Inflammatory macrophage treated with lipopolysaccharide for 4 hours (primary cell): ENCODE measurements at regions not wholly inside any gene's neighbourhood (a gene's known extent, or its start where the extent isn't known, plus 50 kb on each side); places are given as distances from the start of the nearest gene placed in this dataset.

Experiments used
- DNase-seq: peaks from one replicate; pipeline ENCODE4 v3.0.0-alpha.2; 2020

DNA sequence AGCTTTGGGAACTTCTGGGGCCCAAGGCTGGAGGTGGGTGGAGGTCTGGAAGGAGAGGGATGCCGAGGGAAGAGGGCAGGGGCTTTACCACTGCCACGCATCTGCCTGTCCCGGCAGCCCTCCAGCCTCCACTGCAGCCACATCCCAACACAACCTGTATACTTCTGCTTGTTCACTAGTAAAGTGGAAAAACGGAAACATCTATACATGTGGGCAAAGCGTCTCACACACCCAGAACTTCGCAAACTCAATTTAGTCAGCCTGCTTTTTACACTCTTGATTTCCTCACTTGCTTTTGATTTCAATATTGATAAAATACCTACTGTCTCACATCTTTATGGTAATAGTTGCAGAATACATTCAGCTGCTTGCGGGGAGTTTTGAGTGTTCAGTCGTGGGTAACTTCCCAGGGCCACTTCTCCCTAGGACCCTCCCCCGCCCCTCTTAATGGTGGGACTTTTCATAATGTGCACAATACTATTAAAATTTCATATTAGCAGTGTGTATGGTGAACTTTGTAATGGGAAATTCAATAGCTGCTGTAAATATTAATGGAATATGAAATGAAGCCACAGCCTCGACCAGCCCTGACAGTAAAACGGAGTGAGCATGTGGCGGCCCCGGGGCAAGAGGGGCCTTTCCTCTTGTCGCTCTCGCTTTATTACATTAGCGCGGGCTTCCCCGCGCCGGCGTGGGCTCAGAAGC, 85.2 kb downstream of the NR2F2 start:
- no peak for DNase-seq

DNA sequence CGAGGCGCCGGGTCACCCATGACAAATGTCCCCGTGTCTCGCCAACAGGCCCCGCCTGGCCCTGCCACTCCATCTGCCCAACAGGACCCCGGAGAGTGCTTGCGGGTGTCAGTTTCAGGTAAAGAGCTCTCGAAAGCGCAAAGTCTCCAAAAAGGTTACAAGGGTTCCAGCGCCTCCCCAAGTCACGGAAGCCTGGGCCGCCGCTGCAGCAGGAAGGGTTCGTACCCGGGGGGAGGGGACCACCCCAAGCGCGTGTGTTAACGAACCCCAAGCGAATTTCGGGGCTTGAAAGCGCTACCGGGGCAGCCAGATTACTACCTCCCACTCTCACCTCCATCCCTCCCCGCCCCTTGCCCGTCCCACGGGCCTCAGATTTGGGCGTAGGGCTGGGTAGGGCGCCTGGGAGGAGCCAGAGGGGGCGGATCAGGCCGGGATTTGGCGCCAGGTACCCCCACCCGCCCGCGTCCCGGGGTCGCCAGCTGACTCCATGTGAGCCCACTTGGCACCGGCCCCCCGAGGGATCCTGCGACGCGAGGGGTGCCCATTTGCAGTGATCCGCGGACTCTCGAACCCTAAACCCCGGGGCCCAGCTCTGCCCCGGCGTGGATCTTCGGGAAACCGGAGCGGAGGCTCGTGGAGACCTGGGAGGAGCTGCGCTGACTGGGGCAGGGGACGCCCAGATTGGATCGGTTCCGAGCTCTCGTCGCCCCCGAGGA, 85.9 kb downstream of the NR2F2 start:
- DNase-seq: no peak

DNA sequence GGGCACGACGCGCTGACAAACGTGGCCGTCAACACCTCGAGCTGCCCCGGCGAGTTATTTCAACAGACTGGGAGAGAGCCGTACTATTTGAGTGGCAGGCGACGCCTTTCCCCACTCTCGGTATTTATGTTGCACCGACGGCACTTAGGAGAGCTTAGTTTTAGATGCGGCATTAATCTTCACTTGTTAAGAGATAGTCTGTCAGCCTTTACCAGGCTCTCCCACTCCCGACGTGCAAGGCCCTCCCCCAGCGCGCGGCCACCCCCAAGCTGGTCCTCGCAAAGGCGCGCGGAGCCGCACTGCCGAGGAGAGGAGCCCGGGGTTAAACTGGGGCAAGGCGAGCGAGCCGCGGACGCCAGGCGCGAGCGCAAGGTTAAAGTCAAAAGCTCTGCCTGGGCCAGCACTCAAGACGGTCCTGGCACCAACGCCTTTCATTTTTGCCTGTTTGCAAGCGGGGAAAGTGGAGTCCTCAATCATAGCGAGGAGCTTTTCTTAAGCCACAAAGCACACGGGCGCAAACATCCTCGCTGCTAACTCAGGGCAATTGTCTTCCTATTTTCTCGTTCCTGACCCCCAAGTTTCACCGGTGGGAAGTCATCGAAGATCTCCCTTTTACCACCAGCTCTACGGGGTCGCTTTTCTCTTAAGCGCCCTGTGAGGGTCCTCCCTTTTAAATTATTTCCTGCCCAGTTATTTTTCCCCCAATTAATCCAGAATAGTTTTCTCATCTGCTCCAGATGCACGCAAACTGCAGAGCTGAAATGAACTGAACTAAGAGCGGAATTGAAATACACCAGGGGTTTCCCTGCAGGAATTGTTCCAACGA, 86.6 kb downstream of the NR2F2 start:
- no peak for DNase-seq

DNA sequence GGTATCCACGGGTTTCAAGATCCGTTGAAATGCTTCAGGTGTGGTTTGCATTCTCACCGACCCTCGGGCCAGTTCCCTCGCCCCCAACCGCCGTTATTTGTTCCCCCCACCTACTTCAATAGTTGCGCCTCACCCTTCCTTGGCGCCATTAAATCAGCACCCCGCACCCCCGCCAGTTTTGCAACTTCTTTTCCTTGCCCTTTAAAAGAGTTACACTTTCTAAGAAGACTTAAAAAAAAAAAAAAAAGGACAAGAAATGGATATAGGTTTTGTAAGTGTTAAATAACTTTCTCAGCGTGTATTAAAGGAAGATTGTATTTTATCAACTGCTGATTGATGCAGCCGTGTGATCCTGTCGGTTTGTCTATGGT, 87.2 kb downstream of the NR2F2 start:
- no peak for DNase-seq

DNA sequence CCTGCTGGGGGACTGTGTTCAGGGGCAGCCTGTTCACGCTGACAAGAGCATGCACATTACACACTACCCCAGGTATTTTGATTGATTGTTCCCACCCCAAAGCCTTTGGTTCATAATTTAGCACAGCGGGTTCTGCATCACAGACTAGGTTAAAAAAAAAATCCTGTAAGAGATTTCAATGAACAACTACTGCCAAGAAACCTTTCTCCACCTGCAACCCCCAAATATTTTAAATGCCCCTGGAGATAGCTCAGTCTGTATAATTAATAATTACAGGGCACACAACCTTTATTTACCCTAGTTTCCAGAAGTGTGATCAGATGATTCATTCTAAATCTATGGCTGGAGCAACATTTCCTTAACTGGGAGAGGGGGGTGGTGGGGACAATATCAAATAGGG, 87.6 kb downstream of the NR2F2 start:
- no peak for DNase-seq

DNA sequence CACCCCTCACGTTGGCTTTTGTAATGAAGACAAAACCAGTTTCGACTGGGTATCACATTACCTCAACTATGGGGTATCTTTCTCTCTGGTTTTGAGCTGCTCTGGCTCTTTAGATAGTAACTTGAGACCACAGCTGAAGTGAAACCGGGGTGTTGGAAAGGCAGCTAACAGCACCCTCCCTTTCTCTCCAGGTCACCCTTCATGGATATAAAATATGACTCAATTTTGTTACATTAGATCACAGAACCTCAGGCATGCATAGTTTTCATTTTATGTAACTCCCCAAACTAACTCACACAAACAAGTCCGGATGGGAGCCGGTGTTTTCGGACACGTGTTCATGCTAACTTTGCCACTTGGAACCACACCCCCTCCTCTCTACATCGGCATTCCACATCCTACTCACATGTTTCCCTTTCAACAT, 90.7 kb downstream of the NR2F2 start:
- no peak for DNase-seq

DNA sequence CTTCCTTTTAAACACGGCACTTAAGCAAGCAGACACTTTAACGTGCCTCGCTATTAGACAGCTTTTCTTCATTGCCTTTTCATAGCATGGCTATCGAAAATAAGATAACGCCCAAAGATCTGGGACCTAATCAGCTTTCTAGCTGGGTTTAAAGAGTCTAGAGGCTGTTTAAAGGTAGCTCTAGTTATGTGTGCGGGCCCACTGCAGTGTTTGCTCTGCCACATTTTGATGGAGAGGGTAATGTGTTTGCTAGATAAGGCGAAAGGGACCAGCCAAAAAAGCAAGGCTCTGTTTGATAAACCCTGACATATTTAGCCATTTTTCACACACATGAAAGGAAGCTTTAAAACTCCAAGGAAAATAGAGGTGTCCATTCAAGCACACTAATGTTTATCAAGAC, 91.6 kb downstream of the NR2F2 start:
- DNase-seq: no peak

DNA sequence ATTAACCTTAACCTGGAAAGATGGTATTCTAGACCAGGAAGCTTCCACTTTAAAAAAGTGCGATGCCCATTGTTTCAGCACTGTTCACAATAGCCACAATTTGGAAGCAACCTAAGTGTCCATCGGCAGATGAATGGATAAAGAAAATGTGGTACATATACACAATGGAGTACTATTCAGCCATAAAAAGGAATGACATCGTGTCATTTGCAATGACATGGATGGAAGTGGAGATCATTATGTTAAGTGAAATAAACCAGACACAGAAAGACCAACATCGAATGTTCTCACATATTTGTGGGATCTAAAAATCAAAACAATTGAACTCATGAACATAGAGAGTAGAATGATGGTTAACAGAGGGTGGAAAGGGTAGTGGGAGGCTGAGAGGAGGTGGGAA, 94.2 kb downstream of the NR2F2 start:
- no peak for DNase-seq

DNA sequence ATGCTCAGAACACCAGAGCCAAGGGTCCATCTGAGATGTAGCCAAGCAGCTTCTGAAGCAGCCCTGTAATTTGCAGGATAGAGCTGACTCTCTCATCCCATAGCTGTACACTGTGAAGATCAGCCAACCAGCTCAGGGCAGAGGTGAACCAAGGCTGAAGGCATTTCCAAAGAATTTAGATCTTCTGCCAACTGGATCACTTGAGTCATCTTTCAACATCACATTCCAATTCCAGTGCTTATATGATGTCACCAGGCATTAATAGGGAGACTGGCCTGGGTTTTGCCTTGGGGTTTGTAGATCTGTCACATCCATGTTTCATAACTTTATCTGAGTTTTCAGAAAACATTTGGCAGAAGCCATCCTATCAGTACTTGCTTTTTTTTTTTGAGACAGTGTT, 98.2 kb downstream of the NR2F2 start:
- no peak for DNase-seq

DNA sequence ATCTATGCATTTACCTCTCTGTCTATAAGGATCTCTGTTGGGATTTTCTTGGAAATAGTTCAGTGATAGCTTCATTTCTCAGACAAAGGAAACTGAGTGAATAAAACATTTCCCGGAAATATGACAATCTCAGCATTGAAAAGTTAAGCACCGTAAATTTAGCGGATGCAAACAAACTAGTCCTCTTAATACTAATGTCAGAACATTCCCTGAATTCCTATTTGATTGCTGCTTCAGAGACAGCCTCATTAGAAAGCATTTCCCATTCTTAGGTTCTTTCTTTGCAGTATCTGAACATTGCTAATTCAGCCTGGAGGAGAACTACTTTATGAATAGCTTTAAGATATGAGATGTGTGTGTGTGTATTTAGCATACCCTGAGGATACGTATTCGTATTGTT, 101.3 kb downstream of the NR2F2 start:
- DNase-seq: no peak

DNA sequence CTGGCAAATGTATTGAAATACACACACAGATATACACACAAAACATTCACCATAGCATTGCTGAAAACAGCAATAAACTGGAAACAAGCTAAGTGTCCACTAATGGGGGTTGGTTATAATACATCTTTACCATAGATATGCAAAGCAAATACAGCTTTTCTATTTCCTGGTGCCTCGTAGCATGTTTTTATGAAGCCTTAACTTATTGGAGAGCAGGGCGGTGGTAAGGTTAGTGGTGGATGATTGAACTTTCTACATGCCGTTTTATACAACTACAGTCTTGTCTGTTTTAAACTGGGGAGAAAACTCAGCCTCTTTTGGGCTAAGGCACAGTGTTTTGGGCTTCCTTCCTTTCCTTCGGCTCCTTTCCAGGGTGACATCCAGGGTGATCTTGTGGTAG, 104.5 kb downstream of the NR2F2 start:
- DNase-seq: no peak

DNA sequence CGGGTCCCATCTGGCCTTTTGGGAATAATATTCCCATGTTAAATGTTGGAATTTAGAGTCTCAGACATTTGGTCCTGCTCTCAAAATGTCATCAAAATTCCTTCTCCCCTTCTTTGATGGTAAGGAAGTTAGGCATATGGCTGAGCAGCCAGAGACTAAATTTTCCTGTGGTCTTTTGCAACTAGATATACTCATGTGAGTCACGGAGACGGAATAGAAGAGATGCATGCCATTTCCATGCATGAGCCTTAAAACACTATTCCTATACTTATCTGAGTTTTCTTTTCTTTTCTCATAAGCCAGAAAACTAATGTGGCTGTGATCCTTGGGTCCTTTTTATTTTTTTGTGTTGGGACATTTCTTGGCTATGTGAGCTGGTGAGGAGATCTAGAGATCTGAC, 105.3 kb downstream of the NR2F2 start:
- DNase-seq: no peak

DNA sequence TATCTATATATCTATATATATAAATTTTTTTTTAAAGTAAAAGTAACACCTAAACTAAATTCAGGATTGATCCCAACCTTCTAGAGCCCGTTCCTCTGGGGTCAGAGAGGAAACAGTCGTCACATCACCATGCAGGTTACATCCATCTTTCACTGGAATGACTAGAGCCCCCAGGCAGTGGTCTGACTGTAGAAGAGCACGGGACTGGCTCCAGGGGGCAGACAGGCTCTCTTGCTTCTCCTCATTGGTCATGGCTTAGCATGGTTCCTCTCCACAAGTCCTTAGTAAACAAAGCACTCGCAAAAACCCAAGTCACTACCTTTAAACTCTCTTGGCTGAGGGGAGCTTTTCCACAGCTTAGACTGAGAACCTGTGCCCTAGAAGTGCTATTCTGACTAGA, 110.5 kb downstream of the NR2F2 start:
- DNase-seq: no peak

DNA sequence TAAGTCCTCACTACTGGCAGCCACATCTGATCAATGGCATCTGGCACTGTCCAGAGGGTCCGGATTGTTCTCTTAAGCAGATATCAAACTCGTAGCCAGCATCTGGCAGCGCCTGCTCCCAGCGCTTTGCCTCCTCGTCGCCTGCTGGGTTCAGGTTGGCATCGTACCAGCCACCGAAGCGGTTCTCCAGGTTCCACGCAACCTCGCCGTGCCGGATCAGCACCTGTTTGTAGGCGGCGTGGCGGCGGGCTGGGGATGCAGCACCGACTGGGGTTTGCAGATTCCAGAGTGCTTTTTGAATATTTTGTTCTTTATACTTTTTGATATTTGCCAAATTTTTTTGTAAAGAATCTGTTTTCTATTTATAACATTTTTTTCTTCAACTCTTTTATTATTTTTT, 111.6 kb downstream of the NR2F2 start:
- DNase-seq: no peak

DNA sequence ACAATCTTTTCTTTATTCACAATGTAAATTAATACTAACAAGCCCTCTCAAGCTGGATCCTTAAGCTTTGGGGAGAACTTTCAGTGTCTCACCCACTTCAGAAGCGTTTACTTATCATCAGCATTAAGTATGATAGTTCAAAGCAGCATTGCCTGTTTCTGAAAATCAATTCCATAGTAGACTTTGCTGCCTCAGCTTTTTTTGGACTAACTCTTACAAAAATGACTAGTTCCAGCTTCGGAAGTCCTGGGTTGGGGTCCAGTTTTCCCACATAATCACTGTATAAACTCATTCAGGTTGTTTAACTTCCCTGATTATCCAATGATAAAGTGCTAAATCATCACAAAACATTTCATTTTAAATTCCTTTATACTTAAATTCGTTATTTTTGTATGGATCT, 114.4 kb downstream of the NR2F2 start:
- DNase-seq: no peak

DNA sequence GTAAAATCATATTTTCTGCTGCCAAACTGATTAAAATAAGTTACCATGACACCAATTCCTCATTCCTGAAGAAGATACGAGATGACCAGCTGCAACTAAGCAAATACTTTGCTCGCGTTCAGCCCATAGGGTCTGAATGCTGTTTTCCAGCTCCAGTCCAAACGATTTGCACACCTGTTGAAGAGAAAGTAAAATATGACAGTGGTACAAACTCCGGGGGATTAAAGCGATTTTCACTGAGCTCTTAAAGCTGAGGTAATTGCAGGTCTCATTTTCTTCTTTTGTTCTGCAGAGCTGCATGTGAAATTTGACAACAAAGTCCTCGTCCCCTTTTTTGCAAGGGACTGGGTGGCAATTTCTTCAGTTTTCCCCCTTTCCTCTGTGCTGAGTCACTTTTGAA, 118.4 kb downstream of the NR2F2 start:
- DNase-seq: no peak

DNA sequence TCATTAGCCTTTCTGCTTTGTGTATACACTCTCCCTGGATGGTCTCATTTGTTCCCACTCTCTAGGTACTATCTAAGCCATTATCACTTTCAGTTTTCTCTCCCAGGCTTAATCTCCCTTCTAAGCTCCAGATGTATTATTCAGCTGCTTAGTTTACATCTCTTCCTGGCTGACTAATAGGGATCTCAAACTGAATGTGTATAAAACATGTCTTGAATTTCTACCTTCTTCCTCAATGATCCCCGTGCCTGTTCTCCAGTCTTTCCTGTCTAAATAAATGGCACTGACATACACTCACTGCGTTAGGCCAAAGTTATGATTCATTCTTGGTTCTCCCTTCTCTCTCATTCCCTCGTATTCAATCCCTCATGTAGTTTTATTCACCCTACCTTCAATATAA, 127.3 kb downstream of the NR2F2 start:
- no peak for DNase-seq

DNA sequence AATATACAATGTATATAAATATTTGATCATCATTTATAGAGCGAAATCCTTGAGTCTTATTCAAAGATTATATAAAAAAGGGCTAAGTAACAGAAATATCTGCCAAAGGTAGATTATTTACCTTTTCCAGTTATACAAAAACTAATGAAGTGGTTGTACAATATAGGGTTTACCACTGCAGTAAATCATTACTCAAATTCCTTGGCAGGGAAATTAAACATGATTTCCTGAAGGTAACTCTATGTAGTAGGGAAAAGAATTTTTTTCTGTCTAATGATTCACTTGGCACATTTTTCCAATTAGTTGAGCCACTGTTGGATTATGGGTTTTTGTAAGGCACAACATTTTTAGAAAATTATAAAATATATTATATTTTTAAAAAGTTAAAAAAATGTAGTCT, 129.6 kb downstream of the NR2F2 start:
- no peak for DNase-seq

DNA sequence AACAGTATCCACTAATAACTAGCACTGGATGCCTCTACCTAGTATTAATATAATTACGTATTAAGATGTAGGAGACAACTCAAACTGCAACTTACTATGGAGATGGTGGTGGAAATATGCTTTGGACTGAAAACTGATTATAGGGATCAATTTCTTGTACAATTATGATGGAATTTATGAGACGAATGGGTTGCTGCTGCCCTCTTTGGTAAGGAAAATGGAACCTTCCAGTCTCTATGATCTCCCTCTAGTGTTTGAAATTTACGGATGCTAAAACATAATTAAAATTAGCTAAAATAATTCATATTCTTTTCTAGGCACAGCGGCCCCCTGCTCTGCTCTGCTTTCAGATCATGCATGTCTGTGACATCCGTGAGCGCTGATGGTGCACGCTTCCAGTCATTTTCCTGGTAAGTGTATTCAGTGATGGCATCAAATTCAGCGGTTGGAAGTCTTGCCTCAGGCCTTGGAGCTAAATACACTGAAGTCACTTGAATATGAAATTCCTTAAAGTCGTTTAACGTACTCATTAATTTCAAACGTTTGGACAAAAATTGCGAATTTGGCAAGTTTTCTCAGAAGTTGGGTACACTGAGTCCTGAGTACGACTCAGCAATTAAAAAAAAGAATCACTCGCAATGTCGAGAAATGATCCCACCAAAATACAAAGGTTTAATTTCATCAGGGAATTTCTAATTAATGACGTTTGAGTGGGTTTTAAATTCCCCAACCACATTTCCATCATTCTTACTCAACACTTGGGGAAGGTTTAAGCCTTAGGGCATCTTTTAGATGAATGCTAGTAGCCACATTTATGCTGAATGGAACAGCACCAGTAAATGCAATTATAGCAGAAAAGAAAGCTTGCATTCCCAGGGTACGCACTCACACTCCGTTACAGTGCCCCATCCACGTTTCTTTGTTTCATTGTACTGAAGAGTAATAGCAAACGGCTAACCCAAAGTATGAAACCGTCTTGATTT, 132.6 kb downstream of the NR2F2 start:
- no peak for DNase-seq

DNA sequence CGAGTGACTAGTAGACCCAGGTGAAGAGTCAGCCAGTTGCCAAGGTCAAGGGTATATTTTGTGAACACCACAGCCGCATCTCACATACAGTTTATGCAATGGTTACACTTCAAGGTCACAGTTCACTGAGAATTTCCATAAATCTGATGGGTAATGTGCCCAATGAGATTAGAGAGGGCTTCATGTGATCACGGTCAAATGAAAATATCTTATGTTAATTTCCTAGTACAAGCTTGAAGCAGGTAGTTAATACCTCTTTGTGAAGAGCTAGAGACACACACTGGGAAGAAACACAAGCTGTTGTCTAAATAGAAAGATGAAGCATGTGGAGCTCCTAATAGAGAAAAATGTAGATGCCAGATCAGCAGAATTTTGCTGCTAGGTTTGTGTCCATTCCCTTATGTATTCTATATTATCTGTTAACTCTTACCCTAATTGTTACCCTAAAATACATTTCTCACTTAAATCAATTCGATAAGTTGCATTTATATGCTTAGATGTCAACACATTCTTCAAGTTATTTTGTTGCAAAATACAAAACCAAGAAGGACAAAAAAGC, 136.0 kb downstream of the NR2F2 start:
- no peak for DNase-seq

DNA sequence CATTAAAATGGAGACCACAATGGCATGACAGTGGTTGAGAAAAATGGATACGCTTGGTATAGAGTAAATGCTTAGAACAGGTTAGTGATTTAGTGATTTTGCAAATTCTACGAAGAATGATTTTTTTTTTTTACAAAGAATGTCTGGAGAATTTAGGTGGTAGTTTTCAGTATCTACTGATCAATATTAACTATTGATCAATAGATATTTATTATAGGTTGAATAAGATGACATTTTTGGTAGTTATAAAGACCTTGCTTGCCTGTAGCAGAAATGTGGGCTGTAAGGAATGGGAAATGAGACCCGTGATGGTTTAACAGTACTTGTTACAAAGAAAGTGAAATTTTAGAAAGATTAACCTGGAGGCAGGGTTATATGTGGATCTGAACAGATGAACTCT, 137.5 kb downstream of the NR2F2 start:
- DNase-seq: no peak

DNA sequence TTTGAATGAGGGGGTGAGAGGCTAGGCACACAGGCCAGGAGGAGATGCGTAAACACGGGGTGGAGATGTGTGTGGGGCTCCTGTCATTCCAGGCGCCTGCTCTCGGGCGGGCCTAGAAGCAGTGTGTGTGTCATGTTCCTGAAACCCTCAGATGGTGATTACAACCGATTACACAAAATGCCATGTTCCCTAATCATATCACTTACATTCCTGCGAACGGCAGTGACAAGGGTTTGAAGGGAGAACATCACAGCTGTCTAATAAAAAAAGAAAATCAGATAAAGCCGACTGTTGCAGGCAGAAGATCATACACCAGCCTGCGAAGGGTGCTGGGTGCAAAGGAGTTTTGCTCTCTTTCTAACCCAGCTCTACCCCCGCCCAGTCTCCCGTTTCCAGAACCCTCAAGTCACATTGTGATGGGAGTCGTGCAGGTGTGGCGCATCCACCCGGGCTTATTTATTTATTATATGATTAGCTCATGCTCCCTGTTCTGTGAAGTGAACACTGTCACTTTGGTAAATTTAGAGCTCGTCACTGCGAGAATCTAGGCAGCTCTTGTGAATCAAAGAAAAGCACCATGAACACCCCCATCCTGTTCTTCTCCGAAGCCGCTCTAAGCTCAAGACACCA, 140.3 kb downstream of the NR2F2 start:
- no peak for DNase-seq
